ENCODE measurements at regions not wholly inside any gene's neighbourhood (a gene's known extent, or its start where the extent isn't known, plus 50 kb on each side); places are given as distances from the start of the nearest gene placed in this dataset.
"Not testable (repeated sequence)": the region's sequence is repeated elsewhere in the genome, so short reads cannot be mapped to it uniquely, and the experiment has no call there.

GRCh38 chr5:158609333-158610050 is 490.2 kb downstream of the EBF1 start:
- intact Hi-C loops (cut with DNase I): no loop called here
- DNase-seq (no peak), ATAC-seq (no peak)

DNA sequence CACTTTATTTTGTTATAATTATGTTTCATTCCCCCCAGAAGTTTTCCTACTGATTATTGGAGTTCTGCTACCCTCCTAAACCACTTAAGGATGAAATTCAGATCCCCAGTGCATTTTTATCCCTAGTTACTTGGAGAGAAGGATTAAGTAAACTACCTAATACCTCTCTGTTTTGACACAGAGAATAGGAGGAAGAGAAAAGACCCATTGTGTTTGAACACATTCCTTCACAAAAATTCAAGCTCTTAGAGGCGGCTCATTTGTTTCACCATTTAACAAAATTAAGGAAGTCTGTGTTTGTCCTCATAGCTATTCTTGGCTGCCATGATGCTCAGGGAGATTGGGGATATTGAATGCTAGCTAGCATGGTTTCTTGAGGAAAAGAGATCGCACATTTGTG is 492.6 kb downstream of the EBF1 start:
- ATAC-seq (no peak), DNase-seq (no peak)
- intact Hi-C loops (cut with DNase I): no loop called here

DNA sequence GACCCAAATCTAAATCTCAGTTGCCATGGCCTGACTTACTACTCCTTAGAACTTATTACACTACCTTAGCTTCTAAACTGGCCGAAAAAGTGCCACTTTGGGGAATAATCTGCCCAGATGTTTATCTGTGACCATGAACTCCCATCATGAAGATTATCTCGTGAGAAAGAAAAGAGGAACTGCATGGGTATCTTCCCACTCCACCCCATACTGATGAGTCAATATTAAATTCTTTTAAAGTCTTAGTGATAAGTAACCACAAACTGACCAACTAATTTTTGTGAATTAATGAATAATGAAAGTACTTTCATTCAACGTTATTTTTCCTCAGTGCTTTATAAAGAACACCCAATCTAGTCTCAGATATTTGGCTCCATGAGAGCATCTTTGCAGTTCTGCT is 493.5 kb downstream of the EBF1 start:
- intact Hi-C loops (cut with DNase I): no loop called here
- no peak for ATAC-seq
- no peak for DNase-seq

- intact Hi-C loops (cut with DNase I): no loop called here
- DNase-seq (no peak), ATAC-seq (no peak)
These were observed 496.7 kb downstream of the EBF1 start for GRCh38 chr5:158602981-158603380.

DNA sequence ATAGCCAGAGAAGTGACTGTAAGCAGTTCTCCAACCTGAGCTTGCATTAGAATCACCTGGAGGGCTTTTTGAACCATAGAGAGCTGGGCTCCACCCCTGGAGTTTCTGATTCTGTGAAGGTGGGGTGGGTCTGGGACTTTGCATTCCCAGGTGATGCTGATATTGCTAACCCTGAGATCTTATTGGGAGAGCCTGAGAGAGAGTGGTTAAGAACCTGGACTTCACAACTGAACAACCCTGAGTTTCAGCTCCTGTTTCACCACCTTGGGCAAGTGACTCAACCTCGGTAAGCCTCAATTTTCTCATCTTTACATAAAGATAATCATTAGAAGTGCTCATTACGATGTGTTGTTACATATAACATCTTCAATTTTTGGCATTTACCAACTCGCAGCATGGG is 498.6 kb downstream of the EBF1 start:
- ATAC-seq (no peak), DNase-seq (no peak)
- intact Hi-C loops (cut with DNase I): no loop called here

GRCh38 chr5:158600679-158601078 is 499.0 kb downstream of the EBF1 start:
- DNase-seq (no peak), ATAC-seq (no peak)
- intact Hi-C loops (cut with DNase I): no loop called here

DNA sequence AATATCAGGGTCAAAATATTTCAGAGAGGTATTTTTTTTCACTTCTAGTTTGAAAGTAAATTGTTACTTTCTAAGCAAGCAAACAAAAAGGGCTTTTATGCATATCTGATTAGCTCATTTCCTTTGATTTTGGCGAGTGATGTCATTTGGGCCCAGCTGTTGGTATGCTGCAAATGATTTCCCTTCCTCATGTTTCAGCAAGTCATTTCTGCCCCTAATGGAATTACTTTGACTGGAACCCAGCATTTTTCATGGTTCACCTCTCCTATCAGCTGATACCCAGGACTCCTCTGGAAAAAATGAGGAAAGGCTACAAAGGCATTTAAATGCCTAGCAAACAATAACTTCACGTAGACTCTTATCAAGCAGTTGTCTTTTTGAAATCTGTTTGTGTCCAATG is 500.6 kb downstream of the EBF1 start:
- intact Hi-C loops (cut with DNase I): no loop called here
- peak in 1 of 2 donors; percentile 40 for ATAC-seq
- DNase-seq: no peak

GRCh38 chr5:158594595-158595242 is 505.0 kb downstream of the EBF1 start:
- no peak for ATAC-seq
- intact Hi-C loops (cut with DNase I): no loop called here
- DNase-seq: no peak

DNA sequence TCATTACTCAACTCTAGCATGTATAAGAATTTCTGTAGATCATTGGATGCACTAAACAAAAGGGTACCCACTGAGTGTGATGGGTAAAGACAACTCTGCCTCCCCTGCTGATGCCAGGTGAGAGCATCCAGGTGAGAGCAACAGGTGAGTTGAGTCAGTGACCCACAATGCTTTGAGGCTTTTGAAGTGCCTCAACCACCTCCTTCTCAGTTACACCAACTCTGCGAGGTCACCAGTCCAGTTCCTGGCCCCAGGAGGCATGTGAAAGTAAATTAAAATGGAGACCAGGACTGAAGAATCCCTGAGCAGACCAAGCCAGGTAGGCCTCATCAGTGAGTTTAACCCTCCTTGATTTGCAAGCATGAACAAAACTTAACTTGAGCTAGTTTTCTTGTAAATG is 505.8 kb downstream of the EBF1 start:
- ATAC-seq (no peak), DNase-seq (no peak)
- intact Hi-C loops (cut with DNase I): no loop called here

GRCh38 chr5:158591301-158591863 is 508.3 kb downstream of the EBF1 start:
- peak; percentile 15 to 77 for ATAC-seq
- DNase-seq: peak; percentile 30
- intact Hi-C loops (cut with DNase I): no loop called here

DNA sequence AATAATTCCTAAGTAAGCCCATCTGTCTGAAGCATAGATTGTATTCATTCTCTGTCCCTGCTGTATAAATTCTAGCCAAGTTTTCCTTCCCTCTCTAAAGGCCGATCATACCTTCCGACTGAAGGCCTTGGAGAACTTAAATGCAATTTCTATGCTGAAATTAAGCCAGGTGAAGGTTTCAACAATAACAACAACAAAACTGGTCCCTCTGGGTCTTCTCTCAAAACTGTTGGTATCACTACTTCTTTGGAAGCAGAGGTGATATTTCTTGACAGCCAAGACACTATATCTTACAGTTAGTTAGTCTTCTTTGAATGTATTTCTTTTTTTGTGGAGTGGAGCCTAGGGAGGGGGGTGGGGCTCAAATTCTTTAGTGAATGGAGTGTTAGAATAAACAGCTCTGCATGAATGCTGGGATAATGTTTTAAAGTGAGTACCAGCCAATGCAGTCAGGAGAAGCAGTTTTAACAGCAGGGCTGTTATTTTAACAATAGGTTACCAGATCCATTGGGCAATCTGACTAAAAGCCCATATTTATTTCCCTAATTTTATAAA is 508.9 kb downstream of the EBF1 start:
- DNase-seq: no peak
- ATAC-seq: no peak
- intact Hi-C loops (cut with DNase I): no loop called here

DNA sequence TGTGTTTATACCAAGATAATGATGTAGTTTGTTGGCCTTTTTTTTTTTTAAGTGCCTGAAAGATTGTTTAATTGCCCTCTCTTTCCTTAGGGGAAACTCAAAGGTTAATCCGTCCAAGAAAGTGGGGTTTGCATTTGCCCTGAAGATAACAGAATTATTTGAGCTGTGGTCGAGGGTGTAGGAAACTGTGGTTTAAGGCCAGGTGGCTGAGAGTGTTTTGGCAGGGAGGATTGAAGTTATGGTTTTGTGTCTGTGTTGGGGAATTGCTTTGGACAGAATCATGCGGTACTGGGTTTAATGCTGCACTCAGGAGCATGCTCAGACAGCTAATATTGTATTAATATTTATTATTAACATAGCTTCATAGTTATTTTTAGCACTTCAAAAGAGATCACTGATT is 509.8 kb downstream of the EBF1 start:
- no peak for DNase-seq
- peak in 1 of 2 donors; percentile 51 for ATAC-seq
- intact Hi-C loops (cut with DNase I): no loop called here

GRCh38 chr5:158588617-158589016 is 511.1 kb downstream of the EBF1 start:
- ATAC-seq: no peak
- intact Hi-C loops (cut with DNase I): no loop called here
- DNase-seq: no peak

DNA sequence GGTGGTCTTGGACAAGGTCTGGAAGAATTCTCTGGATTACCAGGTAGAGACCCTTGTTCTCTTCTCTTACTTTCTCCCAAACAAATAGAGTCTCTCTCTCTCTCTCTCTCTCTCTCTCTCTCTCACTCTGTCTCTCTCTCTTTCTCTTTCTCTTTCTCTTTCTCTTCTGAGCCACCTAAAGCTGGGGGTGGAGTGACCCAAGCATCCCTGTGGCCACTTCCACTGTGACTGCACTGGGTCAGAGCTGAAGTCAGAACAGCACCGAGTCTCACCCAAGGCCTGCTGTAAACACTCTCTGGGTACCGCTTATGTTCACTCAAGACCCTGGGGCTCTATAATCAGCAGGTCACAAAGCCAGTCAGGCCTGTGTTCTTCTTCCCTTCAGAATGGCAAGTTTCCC is 513.7 kb downstream of the EBF1 start:
- no peak for DNase-seq
- intact Hi-C loops (cut with DNase I): no loop called here
- ATAC-seq: no peak

GRCh38 chr5:158582669-158583068 is 517.0 kb downstream of the EBF1 start:
- ATAC-seq; intact Hi-C loops (cut with DNase I); DNase-seq: not testable (repeated sequence)

- ATAC-seq (peak in 1 of 2 donors; percentile 72), DNase-seq (no peak)
- intact Hi-C loops (cut with DNase I): no loop called here
These were observed 525.9 kb downstream of the EBF1 start for GRCh38 chr5:158573829-158574228.

- intact Hi-C loops (cut with DNase I): no loop called here
- DNase-seq (no peak), ATAC-seq (no peak)
These were observed 529.2 kb downstream of the EBF1 start for GRCh38 chr5:158570502-158570901.

GRCh38 chr5:158569534-158569933 is 530.2 kb downstream of the EBF1 start:
- no peak for DNase-seq
- no peak for ATAC-seq
- intact Hi-C loops (cut with DNase I): no loop called here

GRCh38 chr5:158565017-158565789 is 534.5 kb downstream of the EBF1 start:
- no peak for ATAC-seq
- intact Hi-C loops (cut with DNase I): no loop called here
- no peak for DNase-seq

Data from left cardiac atrium (tissue), 4 donors.